H4 (cell line): ENCODE measurements at regions not wholly inside any gene's neighbourhood (a gene's known extent, or its start where the extent isn't known, plus 50 kb on each side); places are given as distances from the start of the nearest gene placed in this dataset.

Experiments used
- DNase-seq: peaks from one replicate; pipeline ENCODE4 v3.0.0-alpha.2; 2015; ENCODE audit warnings: low spot score

DNA sequence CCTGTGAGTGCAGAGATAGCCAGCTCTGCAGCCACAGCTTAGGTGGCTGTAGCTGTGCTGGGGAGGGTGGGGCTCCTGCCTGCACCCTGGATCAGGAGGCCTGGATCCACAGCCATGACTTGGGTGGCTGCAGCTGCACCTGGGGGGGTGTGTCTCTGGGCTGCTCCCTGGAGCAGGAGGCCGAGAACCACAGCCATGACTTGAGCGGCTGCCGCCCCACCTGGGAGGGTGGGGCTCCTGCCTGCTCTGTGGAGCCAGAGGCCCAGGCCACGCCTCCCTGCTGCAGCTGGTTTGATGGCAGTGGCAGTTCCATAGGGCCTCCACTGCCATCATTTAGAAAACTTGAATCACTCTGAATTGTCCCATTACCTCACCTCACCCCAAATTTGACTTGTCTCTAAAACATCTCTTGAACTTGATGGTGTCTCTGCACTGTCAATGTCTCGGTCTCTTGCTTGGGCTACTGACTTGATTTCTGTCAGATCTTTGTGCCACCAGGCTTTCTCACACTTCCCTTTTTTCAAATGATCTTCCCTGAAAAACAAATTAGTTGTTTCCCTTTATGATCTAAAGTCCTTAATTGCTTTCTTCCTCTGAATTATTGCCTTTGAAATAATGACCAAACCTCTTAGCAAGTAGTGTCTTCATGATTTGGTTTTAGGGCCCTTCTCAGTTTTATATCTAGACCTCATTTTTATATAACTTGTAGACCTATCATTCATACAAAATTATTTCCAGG lies 313.2 kb upstream of the MME start:
- DNase-seq = no peak

DNA sequence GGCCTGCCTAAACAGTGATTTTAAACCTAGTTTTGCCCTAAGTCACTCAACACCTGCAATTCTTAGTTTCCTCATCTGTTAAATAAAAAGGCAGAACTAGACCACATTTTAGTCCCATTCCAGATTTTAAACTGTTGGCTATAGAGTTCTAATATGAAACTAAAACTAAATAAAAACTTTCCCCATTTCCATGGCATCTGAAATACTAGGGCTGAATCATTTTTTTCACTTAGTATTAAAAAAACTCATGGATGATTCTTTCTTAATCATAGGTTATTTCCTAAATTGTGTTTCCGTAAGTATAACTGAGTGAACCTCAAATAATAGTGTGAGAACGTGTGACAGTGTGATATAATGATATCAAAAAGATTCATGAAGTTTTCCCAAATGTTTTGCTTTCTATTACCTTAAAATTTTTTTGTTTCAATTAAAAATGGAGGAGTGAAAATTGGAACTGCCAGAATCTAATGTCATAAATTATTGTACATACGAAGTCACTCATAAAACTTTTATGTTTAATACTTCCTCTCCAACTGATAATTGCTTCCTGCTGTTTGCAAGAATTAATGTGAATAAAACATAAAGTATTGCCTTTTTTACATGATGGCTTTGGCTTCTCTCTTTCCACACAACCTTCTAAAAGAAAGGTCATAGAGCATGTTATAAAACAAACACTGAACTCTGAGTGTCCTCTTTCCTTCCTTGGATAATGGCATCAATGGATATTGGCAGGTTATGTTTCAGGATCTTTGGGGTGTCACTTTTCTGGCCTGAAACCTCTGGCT lies 315.1 kb upstream of the MME start:
- no peak for DNase-seq

DNA sequence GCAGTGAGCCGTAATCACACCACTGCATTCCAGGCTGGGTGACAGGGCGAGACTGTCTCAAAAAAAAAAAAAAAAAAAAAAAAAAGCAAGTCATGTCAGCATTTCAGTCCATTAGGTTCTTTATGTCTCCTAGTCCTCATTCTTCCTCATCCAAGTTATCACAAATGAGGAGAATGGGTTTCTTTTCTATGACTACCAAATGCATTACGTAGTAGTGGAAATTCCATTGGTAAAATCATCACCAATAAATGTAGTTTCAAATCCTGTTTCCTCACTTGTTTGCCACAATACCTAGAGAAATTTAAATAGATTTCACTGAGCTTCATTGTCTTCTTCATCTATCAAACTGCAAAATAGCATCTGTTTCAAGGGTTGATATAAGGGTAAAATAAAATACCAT lies 317.6 kb upstream of the MME start:
- no peak for DNase-seq

DNA sequence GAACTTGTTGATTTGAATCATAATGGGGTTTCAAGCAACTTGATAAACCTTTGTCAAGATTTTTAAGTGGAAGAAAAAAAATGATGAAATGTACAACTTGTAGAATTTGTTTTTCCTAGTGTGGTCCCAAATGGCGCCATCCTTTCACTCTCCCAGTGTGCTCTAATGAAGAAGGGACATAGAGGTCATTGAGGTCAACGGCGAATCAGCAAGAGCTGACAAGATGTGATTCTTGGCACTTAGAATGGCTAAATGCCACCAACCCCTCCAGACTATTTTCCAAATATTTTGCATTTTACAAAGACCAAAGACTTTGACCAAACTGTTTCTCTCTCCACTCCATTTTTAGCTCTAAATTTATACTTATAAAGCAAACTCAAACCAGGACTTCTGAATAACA lies 320.2 kb upstream of the MME start:
- DNase-seq = no peak

DNA sequence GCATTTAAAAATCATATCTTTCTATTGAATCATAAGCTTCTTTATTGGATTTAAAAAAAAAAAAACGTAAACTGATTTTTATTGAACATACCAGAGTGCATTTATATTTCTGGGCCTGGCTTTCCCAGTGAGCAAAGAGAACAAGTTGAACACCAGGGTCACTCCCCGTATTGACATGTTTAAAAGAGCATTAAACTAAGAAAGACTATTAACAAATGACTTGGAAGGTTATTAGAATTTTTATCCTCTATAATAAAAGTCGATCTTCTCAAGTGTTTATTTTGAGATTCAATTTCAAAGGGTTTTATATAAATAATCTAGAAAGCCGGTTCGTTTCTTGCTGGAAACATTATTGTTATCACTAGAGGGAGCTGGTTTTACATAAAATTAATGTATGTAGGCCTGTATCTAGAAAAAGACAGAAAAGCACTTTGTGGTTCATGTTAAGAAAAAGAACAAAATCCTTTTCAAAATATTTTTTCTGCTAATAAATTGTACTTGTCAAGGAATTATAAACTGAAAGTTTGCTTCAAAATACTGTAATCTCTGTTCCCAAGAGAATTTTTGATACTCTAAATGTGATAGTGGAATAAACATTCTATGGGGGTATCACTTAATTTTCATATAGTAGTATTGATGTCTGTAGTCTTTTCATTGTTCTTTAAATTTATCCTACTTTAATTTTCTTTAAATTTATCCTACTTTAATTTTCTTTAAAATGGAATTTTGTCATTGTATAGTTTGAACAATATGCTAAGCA lies 321.8 kb upstream of the MME start:
- DNase-seq = peak; percentile 39

DNA sequence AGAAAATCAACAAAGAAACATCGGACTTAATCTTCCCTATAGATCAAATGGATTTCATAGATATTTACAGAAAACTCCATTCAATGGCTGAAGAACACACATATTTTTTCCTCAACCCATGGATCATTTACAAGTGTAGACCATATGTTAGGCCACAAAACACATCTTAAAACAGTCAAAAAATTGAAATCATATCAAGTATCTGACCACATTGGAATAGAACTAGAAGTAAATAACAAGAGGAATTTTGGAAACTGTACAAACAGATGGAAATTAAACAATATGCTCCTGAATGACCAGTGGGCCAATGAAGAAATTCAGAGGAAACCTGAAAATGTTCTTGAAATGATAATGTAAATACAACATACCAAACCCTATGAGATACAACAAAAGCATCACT lies 323.1 kb upstream of the GPR149 start:
- DNase-seq = no peak

DNA sequence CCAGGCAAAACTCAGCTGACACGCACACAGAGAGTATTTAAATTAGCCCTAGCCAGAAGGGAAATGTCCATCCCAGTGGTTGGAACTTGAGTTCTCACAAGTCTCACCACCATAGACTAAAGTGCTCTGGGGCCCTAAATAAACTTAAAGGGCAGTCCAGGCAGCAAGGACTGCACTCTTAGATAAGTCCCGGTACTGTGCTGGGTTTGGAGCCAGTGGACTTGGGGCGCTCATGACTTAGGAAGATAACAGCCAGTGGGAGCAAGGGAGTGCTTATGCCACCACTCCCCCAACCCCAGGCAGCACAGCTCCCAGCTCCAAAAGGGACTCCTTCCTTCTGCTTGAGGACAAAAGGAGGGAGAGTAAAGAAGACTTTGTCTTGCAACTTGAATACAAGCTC lies 319.5 kb upstream of the GPR149 start:
- DNase-seq = no peak

DNA sequence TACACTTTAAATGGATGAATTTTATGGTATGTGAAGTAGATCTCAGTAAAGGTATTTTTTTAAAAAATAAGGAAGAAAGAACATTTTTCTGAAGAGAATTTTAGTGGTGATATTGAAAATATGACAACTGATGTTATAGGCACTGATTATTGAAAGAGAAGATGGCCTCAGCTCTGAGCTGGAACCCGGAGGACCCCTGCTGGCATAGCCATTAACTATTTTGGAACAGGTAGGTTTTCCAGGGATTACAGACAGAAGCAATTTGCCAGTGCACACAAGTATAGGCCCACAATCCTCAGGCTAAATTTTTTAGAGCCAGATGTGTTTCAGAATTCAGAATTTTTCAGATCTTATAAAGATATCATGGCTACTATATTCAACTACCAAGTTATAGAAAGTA lies 315.9 kb upstream of the GPR149 start:
- no peak for DNase-seq

DNA sequence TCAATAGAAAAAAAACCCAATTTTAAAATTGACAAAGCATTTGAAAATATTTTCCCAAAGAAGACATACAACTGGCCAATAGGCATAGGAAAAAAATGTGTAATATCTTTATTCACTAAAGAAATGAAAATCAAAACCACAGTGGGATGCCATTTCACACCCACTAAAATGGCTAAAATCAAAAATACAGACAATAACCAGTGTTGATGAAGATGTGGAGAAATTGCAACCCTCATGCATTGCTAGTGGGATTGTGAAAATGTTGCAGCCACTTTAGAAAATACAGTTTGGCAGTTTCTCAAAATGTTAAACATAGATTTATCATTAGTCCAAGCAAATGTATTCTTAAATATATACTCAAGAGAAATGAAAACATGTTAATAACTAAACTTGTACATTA lies 315.1 kb upstream of the GPR149 start:
- no peak for DNase-seq

DNA sequence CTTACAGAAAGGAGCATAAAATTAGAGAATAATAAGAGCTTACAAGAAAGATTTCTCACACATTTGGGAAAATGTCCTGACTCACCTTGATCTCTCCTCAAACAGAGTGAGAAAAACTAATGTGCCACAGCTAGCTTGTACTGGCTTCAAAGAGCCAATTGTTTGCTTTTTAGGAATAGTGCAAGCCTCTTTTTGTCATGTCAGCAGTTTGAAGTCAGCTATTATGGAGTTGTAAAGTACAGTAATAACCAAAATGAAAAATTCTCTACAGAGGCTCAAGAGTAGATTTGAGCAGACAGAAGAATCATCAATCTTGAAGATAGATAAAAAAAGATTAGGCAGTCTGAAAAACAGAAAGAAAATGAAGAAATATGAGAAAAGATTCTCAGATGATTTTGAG lies 313.4 kb upstream of the GPR149 start:
- DNase-seq = no peak

DNA sequence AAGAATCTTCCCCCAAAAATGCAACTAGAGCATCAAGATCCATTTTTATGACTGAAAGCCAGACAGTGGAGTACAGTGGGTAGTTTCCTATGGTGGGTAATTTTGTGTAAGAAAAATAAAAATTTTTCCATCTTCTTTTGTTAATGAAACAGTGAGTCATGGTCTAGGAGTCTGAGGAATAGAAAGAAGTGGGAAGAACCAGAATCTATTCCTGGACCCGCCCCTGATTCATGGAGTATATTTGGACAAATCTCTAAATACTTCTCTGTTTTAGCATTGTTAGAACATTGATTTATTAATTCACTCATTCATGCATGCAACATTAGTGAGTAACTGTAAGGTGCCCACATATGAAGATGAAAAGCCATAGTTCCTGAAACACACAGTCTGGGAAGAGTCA lies 304.5 kb upstream of the GPR149 start:
- DNase-seq = no peak

DNA sequence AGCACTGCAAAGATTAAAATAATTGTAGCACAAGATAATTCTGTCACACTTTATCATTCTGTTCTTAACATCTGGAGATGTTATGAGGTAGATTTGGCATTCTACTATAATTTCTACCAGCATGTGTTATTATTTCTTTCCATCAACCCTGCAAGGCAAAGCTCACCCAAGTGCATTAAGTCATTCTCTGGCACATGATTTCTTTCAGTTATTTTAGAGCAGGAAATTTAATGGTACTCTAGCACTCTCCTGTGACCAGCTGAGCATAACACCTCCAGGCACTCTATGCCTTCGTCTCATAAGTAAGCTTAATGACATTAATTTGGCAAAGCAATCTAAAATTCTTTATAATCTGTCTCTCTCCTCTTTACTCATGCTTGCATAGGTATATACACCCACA lies 300.2 kb upstream of the GPR149 start:
- no peak for DNase-seq

DNA sequence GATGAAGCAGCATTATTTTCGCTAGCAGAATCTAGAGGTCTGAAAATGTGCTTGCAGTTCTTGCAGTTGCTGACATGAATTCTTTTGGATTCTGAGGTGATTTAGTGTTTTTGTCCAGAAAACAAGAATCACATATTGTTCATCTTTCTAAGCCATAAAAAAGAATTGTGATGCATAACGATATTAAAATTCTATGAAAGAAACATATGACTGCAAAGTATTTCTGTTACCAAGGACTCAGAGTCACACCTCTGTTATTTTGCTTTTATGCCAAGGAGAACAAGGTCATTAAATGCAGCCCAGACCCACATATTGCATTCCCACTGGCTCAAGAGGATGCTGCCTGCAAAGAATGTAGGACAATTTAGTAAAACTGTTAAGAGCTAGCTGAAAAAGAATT lies 299.8 kb upstream of the GPR149 start:
- DNase-seq = no peak

DNA sequence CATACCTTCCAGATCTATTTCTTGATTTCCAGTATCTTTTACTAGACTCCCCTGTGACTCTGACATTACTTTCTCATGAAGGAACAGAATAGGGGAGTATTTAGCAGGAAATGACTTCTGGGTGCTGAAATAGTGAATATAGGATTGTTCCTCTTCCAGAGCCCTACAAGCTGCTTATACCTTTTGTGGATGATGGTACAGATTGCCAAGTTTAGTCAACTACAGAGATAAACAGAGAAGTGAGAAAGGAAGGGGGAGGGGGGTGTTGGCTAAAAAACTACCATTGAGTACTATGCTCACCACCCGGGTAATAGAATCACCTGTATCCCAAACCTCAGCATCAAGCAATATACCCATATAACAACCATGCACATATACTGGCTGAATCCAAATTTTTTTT lies 298.3 kb upstream of the GPR149 start:
- no peak for DNase-seq

DNA sequence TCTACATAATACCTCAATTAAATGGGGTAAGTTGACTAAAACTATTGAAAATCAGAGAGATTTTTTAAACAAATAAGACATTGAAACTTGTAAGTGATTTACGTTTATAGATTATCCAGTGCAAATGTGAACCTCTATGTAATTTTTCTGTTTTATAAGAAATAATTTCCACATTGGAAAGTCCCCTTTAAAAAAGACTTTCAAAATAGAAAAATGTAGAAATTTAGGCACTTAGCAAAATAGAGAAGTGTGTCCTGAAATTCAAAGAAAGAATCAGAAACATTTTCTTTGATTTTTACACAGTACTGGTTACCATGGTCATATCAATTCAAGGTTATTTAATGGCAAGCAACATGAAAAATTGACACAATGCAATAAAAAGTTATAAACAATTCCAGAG lies 290.9 kb upstream of the GPR149 start:
- DNase-seq = no peak

DNA sequence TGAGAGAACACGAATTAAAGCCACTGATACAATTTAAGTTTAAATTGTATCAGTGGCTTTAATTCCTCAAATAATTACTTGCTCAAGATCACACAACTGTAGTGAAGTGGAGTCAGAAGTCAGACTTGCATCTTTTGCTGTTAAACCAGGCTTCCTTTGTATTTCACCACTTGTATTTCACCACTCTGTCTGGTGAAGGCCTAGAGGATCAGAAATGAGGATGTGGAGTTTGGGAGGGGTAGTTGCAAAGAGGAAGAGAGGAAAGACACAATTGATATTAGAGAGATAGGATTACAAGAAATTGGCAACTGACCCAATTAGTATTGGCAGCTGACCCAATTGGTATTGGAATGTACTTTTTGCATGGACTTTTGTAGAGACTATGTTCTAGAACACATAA lies 288.1 kb upstream of the GPR149 start:
- no peak for DNase-seq

DNA sequence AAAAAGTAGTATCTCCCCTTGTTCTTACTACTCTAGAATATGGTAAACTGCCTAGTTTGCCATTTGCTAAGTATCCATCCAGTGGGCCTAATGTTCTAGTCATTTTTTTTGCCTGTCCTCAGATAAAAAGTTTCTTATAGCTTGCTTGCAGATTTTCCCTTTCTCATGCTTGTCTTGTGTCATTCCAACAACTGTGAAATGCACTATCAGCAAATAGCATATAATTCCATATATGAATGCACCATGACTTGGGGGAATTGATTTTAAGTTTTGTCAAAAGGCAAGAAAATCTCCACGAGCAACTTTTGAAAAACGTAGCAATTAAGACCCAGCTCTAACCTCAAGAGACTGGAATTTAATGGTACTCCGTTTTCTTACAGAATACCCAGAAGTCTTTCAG lies 286.2 kb upstream of the GPR149 start:
- DNase-seq = no peak

DNA sequence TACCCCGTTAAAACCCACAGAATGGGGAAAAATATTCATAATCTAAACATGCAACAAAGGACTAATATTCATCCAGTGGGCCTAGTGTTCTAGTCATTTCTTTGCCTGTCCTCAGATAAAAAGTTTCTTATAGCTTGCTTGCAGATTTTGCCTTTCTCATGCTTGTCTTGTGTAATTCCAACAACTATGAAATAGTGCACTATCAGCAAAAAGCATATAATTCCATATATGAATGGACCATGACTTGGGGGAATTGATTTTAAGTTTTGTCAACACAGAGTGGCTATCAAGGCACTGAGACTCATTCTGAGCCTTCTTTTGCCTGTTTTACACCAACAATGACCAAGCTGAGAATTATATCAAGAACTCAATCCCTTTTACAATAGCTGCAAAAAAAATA lies 278.6 kb upstream of the GPR149 start:
- no peak for DNase-seq

DNA sequence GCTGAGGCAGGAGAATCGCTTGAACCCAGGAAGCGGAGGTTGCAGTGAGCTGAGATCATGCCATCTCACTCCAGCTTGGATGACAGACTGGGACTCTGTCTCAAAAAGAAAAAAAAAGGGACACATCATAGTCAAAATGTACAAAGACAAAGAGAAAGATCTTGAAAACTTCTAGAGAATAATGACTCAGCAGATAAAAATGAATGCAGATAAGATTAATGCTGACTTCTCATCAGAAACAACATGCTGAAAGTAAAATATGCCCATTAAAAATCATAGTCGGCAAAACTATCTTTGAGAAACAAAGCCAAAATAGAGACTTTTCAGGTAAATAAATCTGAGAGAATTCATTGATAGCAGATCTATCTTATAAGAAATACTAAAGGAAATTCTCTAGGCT lies 271.1 kb upstream of the GPR149 start:
- no peak for DNase-seq

DNA sequence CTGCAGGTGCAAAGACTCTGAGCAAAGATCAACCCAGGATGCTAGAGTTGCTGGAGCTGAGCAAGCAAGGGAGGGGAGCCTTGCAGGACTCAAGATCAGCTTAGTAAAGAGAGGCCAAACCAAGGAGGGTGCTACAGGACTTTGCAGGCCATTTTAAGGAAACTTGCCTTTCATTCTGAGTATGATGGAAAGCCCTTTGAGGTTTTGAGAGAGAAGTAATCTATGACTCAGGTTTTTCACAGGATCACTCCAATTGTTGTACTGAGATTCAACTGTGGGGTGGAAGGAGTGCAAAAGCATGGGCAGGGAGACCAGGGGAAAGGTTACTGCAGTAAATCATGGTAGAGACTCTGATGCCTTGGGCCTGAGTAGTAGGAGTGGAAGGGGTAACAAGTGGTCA lies 260.4 kb upstream of the GPR149 start:
- DNase-seq = no peak

DNA sequence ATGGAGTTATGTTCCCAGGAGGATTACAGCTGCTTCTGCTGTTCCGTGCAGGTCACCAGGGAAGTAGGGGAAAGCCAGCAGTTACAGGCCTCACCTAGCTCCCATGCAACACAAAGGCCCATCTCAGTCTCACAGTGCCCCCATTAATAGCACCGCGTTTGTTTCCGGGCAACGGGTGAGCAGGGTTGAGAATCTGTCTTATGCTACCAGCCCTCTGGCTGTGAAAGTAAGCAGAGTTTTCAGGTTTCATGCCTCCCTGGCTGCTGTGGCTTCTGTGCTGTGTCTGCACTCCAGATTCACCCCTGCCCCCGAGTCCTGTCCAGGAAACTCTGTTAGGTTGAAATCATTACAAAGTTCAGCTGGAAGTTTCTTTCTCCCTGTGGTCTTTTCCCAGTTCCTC lies 254.4 kb upstream of the GPR149 start:
- DNase-seq = no peak

DNA sequence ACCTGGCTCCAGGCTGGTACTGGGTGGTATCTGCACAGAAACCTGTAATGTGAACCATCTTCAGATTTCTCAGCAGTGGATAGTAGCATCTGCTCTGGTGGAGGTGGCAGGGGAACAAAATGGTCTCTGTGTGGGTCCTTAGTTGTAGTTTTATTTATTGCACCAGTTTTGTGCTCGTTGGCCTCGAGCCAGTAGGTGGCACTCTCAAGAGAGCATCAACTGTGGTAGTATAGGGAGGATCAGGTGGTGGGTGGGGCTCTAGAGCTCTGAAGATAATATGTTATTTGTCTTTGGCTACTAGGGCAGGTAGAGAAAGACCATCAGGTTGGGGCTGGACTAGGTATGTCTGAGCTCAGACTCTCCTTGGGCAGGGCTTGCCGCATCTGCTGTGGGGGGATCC lies 254.0 kb upstream of the GPR149 start:
- no peak for DNase-seq

DNA sequence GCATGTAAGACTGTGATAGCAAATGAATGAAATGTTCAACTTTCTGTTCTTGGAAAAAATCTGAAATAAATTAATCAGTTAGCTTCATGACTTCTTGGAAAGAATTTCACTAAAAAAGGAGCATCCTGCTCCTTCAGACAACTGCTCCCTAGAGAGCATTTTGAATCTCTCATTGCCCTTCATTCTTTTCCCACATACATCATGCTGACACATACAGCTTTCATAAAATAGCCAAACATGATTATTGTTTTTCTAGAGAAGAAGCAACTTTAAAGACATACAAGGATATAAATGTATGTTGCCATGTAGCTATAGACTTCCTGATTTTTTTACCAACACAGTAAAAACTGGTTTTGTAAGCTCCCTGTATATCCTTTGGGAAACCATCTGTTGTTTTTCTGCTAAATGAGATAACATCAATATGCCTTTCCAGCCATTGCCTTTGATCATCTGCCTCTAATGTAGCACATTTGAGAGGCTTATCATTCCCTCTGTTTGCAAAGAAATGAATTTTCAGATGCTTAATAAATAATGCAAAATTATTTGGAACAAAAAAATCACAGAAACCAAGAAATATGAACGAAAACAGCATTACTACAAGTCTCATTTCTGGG lies 248.2 kb upstream of the GPR149 start:
- no peak for DNase-seq
